ENCODE measurements at regions not wholly inside any gene's neighbourhood (a gene's known extent, or its start where the extent isn't known, plus 50 kb on each side); places are given as distances from the start of the nearest gene placed in this dataset.

DNA sequence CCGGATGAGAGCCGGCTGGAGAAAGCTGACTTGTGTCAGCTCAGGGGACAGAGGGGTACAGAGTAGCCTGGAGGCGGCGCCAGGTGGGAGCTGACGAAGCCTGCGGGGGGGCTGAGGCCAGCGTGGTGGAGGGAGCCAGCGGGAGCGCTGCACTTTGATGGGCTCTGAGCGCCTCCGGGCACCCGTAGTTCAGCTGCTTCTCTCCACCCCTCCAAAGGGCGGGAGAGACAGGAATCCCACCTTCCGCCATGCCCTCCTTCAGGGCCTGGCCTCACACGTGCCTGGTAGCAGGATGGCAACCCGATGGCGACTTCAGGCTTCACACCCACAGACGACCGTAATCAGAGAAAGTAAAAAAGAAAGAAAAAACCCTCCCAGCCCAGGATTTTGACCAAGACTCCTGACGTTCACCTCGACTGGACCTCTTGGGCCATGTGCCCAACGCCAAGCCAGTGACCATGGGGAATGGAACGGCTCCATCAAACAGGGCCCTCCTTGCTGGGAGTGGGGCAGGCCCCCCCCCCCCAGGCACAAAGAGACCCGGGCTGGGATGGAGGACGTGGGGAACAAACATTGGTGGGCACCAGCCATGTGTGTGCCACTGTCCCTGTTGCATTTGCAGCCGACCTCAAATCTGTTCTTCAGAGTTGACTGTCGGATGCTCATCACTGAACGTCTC is 60.7 kb upstream of the ASAP2 start:
- intact Hi-C loops (cut with DNase I) = loop anchor here in 1 of 2 donors (10.0 kb wide), 1 partner anchor 279 kb away; the partner anchor contains the start of genes CPSF3 and ITGB1BP1
- 89 to 94% (median 92%) methylated on average over 28 of the region's 28 CpGs for WGBS, 3 donors

GRCh38 chr2:9145109-9145751 is 61.4 kb upstream of the ASAP2 start:
- H3K27me3 ChIP-seq (ENCODE audit: insufficient read depth in 3 of 3, low read length in 2 of 3) = peaks cover 0 to 6% (median 0%) of the 10 kb centered on the region in 3 donors
- no peaks in the 10 kb centered on the region for H3K4me1 ChIP-seq
- WGBS, 3 donors = 62 to 72% (median 63%) methylated on average over 13 of the region's 13 CpGs
- DNase-seq = no peak
- H3K9me3 ChIP-seq = no peaks in the 10 kb centered on the region
- H3K36me3 ChIP-seq (ENCODE audit: insufficient read depth in 1 of 2, low read depth in 1 of 2) = no peaks in the 10 kb centered on the region
- no peak overlapping the region for H3K27ac ChIP-seq
- no peak for TF ChIP-seq CTCF (IDR thresholded peaks at IDR 0.05)
- no peak for ATAC-seq
- H3K4me3 ChIP-seq = no peak overlapping the region
- intact Hi-C loops (cut with DNase I) = loop anchor here in 1 of 2 donors (10.0 kb wide), 1 partner anchor 280 kb away; the partner anchor contains the start of genes CPSF3 and ITGB1BP1

More for the DNA sequence above, 60.7 kb upstream of the ASAP2 start:
- Histone ChIP-seq H3K27me3 (ENCODE audit: insufficient read depth in 3 of 3, low read length in 2 of 3) (peaks cover 0 to 10% (median 0%) of the 10 kb centered on the region in 3 donors), H3K4me1 (no peaks in the 10 kb centered on the region), H3K36me3 (ENCODE audit: insufficient read depth in 1 of 2, low read depth in 1 of 2) (no peaks in the 10 kb centered on the region), H3K27ac (no peak overlapping the region), H3K9me3 (no peaks in the 10 kb centered on the region), H3K4me3 (no peak overlapping the region)
- ATAC-seq = no peak
- DNase-seq = no peak
- no peak for TF ChIP-seq CTCF (IDR thresholded peaks at IDR 0.05)

GRCh38 chr2:9144617-9145016 is 62.0 kb upstream of the ASAP2 start:
- WGBS, 3 donors = 70 to 87% (median 85%) methylated on average over 5 of the region's 5 CpGs
- TF ChIP-seq CTCF (IDR thresholded peaks at IDR 0.05) = no peak
- no peak for ATAC-seq

DNA sequence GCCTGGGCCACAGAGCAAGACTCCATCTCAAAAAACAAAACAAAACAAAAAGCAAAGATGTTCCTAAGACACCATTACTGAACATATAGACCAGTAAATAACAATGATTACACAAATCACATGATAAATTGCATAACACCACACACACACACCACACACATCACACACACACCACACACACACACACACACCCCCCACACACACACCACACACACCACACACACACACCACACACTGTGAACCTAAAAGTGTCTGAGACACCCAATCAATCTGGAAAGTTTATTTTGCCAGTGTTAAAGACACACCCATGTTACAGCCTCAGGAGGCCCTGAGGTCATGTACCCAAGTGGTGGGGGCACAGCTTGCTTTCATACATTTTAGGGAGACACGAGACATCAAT is 62.6 kb upstream of the ASAP2 start:
- Histone ChIP-seq H3K36me3 (ENCODE audit: insufficient read depth in 1 of 2, low read depth in 1 of 2) (no peaks in the 10 kb centered on the region), H3K27me3 (ENCODE audit: insufficient read depth in 3 of 3, low read length in 2 of 3) (peaks cover 0 to 6% (median 0%) of the 10 kb centered on the region in 3 donors), H3K4me3 (no peak overlapping the region), H3K9me3 (no peaks in the 10 kb centered on the region), H3K27ac (no peak overlapping the region), H3K4me1 (no peaks in the 10 kb centered on the region)
- WGBS, 3 donors = 92 to 98% (median 92%) methylated on average over 1 of the region's 1 CpG
- intact Hi-C loops (cut with DNase I) = loop anchor here (5.0 to 10.0 kb wide), 3 partner anchors 188 to 281 kb away; partner anchors contain the start of genes CPSF3 (in 1 of the 2) and ITGB1BP1 (in 1 of the 2)
- no peak for ATAC-seq
- TF ChIP-seq CTCF (IDR thresholded peaks at IDR 0.05) = no peak
- no peak for DNase-seq

More at GRCh38 chr2:9144617-9145016, 62.0 kb upstream of the ASAP2 start:
- Histone ChIP-seq H3K4me3 (no peak overlapping the region), H3K36me3 (ENCODE audit: insufficient read depth in 1 of 2, low read depth in 1 of 2) (no peaks in the 10 kb centered on the region), H3K27me3 (ENCODE audit: insufficient read depth in 3 of 3, low read length in 2 of 3) (peaks cover 0 to 6% (median 0%) of the 10 kb centered on the region in 3 donors), H3K9me3 (no peaks in the 10 kb centered on the region), H3K27ac (no peak overlapping the region), H3K4me1 (no peaks in the 10 kb centered on the region)
- DNase-seq = no peak
- intact Hi-C loops (cut with DNase I) = loop anchor here (5.0 to 10.0 kb wide), 3 partner anchors 188 to 280 kb away; partner anchors contain the start of genes CPSF3 (in 1 of the 2) and ITGB1BP1 (in 1 of the 2)
